ENCODE measurements at regions not wholly inside any gene's neighbourhood (a gene's known extent, or its start where the extent isn't known, plus 50 kb on each side); places are given as distances from the start of the nearest gene placed in this dataset.
"Not testable (repeated sequence)": the region's sequence is repeated elsewhere in the genome, so short reads cannot be mapped to it uniquely, and the experiment has no call there.

DNA sequence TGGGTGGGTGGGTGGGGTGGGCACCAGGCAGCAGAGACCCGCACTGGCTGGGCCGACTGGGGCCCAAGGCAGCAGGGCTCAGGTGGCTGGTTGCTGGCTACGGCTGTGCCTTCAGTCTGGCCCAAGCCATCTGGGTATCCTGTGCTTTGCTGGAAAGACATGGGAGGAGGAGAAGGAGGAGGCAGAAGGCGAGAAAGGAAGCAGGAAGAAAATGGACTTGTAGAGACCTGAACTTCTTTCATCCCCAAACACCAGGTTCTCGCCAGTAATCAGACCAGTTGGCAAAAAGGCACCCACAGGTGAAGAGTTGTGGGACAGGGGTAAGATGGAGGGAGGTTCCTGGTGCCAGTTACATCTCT lies 78.8 kb downstream of the IGLL1 start:
- ATAC-seq (ENCODE audit: insufficient number of reproducible peaks, low FRiP score, low read depth): no peak
- Histone ChIP-seq H3K9me3 (no peaks in the 10 kb centered on the region), H3K36me3 (no peaks in the 10 kb centered on the region), H3K4me3 (no peak overlapping the region), H3K27ac (no peak overlapping the region), H3K27me3 (replicated peaks; ENCODE audit: insufficient read depth) (no peaks in the 10 kb centered on the region), H3K4me1 (ENCODE audit: control insufficient read depth in 1 of 2, low read depth in 2 of 2) (peaks cover 0 to 12% of the 10 kb centered on the region in 2 donors)
- DNase-seq (ENCODE audit: low spot score): no peak
- TF ChIP-seq, protein P1, sequence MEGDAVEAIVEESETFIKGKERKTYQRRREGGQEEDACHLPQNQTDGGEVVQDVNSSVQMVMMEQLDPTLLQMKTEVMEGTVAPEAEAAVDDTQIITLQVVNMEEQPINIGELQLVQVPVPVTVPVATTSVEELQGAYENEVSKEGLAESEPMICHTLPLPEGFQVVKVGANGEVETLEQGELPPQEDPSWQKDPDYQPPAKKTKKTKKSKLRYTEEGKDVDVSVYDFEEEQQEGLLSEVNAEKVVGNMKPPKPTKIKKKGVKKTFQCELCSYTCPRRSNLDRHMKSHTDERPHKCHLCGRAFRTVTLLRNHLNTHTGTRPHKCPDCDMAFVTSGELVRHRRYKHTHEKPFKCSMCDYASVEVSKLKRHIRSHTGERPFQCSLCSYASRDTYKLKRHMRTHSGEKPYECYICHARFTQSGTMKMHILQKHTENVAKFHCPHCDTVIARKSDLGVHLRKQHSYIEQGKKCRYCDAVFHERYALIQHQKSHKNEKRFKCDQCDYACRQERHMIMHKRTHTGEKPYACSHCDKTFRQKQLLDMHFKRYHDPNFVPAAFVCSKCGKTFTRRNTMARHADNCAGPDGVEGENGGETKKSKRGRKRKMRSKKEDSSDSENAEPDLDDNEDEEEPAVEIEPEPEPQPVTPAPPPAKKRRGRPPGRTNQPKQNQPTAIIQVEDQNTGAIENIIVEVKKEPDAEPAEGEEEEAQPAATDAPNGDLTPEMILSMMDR (IDR thresholded peaks at IDR 0.05): no peak

DNA sequence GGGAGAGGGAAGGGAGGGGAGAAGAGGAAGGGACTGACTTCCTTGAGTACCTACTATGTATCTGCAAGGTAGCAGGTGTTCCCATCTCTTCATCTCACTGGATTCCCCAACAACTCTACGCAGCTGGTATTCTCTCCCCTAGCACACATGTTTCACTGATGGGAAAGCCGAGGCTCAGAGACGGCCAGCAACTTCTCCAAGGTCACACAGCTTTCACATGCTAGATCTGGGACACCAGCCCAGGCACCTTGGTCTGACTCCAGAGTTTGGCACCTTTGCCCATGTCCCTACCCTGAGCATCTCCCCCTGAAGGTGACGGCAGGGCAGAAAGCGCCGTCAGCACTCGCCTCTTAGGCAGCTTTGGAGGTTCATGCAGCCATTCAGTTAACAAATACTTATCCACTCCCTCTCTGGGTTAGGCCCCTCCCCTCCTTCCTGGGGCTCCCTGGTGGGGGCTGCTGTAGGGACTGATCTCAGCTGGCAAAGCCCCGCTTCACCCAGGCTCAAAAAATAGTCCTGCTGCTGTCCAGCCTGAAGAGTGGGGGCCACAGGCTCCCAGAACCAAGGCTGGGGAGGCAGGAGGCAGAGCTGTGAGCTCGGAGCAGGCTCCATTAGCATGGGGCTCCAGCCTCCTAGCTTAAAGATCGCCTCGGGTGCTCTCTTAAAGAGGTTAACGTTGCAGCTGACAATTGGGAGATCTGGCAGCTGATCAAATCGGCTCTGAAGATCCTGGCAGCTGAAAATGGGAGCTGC lies 79.4 kb downstream of the IGLL1 start:
- TF ChIP-seq, protein P1 (IDR thresholded peaks at IDR 0.05): no peak
- DNase-seq (ENCODE audit: low spot score): no peak
- peaks cover 0 to 12% of the 10 kb centered on the region in 2 donors for H3K4me1 ChIP-seq (ENCODE audit: control insufficient read depth in 1 of 2, low read depth in 2 of 2)
- no peak overlapping the region for H3K27ac ChIP-seq
- H3K4me3 ChIP-seq: no peak overlapping the region
- no peaks in the 10 kb centered on the region for H3K36me3 ChIP-seq
- no peaks in the 10 kb centered on the region for H3K27me3 ChIP-seq (replicated peaks; ENCODE audit: insufficient read depth)
- H3K9me3 ChIP-seq: no peaks in the 10 kb centered on the region
- no peak for ATAC-seq (ENCODE audit: insufficient number of reproducible peaks, low FRiP score, low read depth)

DNA sequence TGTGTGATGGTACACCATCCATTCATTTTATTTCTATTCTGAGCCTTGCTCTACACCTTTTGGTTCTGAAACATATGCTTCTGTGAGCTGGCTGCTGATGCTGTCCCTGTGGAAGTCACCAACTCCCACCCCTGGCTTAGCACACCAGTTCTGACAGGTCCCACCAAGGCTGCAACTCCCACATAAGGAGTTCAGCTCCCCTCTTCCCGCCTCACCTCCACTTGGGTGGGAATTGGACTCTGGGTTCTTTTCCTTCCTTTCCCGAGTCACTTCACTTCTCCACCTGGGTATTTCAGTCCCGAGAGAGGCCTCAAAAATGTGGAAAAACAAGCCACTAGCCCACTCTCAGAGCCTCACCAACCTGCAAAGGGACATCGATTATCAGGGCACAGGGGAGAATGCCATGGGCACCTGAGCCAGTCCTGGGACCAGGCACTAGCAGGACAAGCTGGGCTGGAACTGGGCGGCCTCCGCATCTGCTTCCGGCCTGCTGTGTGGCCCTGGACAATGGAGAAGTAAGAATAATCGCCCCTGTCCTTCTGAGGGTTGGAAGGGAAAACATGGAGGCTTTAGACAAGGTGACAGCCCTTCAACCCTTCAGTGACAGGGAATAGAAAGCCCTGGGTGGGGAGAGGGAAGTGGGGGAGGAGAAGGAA lies 80.1 kb downstream of the IGLL1 start:
- Histone ChIP-seq H3K9me3 (no peaks in the 10 kb centered on the region), H3K27ac (no peak overlapping the region), H3K36me3 (no peaks in the 10 kb centered on the region), H3K4me3 (no peak overlapping the region), H3K4me1 (ENCODE audit: control insufficient read depth in 1 of 2, low read depth in 2 of 2) (peaks cover 0 to 12% of the 10 kb centered on the region in 2 donors), H3K27me3 (replicated peaks; ENCODE audit: insufficient read depth) (no peaks in the 10 kb centered on the region)
- no peak for ATAC-seq (ENCODE audit: insufficient number of reproducible peaks, low FRiP score, low read depth)
- DNase-seq (ENCODE audit: low spot score): no peak
- TF ChIP-seq, protein P1 (IDR thresholded peaks at IDR 0.05): no peak

DNA sequence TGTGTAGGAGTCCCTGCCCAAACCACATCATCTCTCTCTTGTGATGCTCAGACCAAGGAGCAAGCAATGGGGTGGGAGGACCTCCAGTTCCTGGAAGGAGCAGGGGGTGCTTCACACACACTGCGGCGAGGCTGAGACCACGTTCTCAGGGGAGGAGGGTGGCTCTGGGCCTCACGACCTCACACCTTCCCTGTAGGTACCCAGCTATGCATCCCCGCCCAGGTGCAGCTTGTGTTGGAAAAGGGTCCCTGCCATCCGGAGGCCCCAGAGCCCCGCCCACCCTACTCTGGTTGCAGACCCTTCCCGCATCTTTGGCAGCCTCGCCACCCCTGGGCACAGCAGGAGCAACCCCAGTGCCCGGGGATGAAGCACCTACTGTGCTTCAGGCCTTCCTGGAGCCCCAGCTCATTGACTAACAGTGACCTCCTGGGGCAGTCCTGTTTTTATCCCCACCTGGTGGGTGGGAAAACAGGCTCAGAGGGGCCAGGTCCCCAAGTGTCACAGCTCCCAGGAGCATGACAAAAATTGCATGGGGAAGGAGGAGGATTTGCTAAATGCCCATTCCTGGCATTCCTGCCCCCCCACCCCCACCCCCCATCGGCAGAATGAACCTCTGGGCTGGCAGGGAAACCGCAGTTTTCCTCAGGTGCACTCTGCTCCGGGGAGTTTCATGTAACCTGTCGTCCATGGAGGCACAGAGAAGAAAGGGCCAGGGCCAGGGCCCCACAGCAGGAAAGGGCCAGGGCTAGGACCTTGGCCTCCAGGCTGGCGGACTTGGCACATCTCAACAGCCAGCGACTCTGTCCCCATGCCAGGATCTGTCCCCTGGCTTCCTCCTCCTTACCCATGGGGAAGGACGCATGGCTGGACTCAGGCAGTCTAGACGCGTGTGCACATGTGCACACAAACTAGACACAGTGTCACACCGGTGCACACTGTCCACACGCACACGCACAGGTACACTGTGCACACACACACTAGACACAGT lies 81.0 kb downstream of the IGLL1 start:
- no peak overlapping the region for H3K27ac ChIP-seq
- H3K36me3 ChIP-seq: no peaks in the 10 kb centered on the region

DNA sequence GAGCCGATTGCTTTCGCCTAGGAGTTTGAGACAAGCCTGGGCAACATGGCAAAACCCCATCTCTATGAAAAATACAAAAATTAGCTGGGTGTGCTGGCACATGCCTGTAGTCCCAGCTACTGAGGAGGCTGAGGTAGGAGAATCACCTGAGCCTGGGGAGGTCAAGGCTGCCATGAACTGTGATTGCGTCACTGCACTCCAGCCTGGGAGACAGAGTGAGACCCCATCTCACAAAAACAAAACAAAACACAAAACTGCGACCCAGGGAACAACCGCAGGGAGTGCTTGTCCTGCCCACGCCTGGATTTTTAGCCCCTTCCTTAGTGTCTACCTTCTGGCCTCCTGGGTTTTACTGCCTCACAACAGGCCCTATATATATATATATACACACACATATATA lies 82.2 kb downstream of the IGLL1 start:
- H3K27me3 ChIP-seq (replicated peaks; ENCODE audit: insufficient read depth); DNase-seq (ENCODE audit: low spot score): not testable (repeated sequence)

More for the DNA sequence above, 81.0 kb downstream of the IGLL1 start:
- H3K9me3 ChIP-seq: no peaks in the 10 kb centered on the region
- peaks cover 0 to 3% of the 10 kb centered on the region in 2 donors for H3K4me1 ChIP-seq (ENCODE audit: control insufficient read depth in 1 of 2, low read depth in 2 of 2)
- H3K4me3 ChIP-seq: no peak overlapping the region
- DNase-seq (ENCODE audit: low spot score) (no peak), ATAC-seq (ENCODE audit: insufficient number of reproducible peaks, low FRiP score, low read depth) (no peak)
- TF ChIP-seq, protein P1 (IDR thresholded peaks at IDR 0.05): no peak
- H3K27me3 ChIP-seq (replicated peaks; ENCODE audit: insufficient read depth): no peaks in the 10 kb centered on the region

More for the DNA sequence above, 82.2 kb downstream of the IGLL1 start:
- not testable (repeated sequence) for H3K9me3 ChIP-seq; H3K36me3 ChIP-seq; ATAC-seq (ENCODE audit: insufficient number of reproducible peaks, low FRiP score, low read depth); H3K4me1 ChIP-seq (ENCODE audit: control insufficient read depth in 1 of 2, low read depth in 2 of 2); H3K27ac ChIP-seq; H3K4me3 ChIP-seq
